ENCODE measurements at regions not wholly inside any gene's neighbourhood (a gene's known extent, or its start where the extent isn't known, plus 50 kb on each side); places are given as distances from the start of the nearest gene placed in this dataset.

GRCh38 chr6:15952231-15953151 lies 176.4 kb upstream of the MYLIP start (continued):
- TF ChIP-seq, protein P1, sequence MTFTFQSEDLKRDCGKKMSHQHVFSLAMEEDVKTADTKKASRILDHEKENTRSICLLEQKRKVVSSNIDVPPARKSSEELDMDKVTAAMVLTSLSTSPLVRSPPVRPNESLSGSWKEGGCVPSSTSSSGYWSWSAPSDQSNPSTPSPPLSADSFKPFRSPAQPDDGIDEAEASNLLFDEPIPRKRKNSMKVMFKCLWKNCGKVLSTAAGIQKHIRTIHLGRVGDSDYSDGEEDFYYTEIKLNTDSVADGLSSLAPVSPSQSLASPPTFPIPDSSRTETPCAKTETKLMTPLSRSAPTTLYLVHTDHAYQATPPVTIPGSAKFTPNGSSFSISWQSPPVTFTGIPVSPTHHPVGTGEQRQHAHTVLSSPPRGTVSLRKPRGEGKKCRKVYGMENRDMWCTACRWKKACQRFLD (tag by site-specific recombination; IDR thresholded peaks at IDR 0.05) = no peak
- TF ChIP-seq ZNF792 (tag by site-specific recombination; IDR thresholded peaks at IDR 0.05) (no peak), BCL11A (tag by site-specific recombination; IDR thresholded peaks at IDR 0.05; ENCODE audit: low read depth) (peak; percentile 71), SCRT1 (tag by site-specific recombination; IDR thresholded peaks at IDR 0.05; ENCODE audit: borderline replicate concordance) (no peak), ZNF239 (tag by site-specific recombination; IDR thresholded peaks at IDR 0.05) (0 out of 2 replicates have a peak, but pooled peaks have one; percentile 45), ZNF416 (tag by site-specific recombination; IDR thresholded peaks at IDR 0.05) (no peak), ZNF707 (tag by site-specific recombination; IDR thresholded peaks at IDR 0.05) (no peak), ZNF324 (tag by site-specific recombination; IDR thresholded peaks at IDR 0.05) (no peak), ZBTB17 (tag by site-specific recombination; IDR thresholded peaks at IDR 0.05) (no peak), ZNF654 (tag by site-specific recombination; IDR thresholded peaks at IDR 0.05; ENCODE audit: low read depth) (no peak), ZNF658 (tag by site-specific recombination; IDR thresholded peaks at IDR 0.05) (no peak), KLF16 (tag by site-specific recombination; IDR thresholded peaks at IDR 0.05) (no peak), SETDB1 (IDR thresholded peaks at IDR 0.05; ENCODE audit: insufficient read length, low read length) (no peak), ZIC2 (tag by site-specific recombination; IDR thresholded peaks at IDR 0.05) (no peak), ZNF660 (tag by site-specific recombination; IDR thresholded peaks at IDR 0.05) (no peak), ZNF837 (tag by site-specific recombination; IDR thresholded peaks at IDR 0.05) (no peak), ZNF266 (tag by site-specific recombination; IDR thresholded peaks at IDR 0.05; ENCODE audit: low read depth) (no peak), ZSCAN18 (tag by site-specific recombination; IDR thresholded peaks at IDR 0.05) (no peak), ZNF175 (tag by site-specific recombination; IDR thresholded peaks at IDR 0.05) (no peak), ZFP41 (tag by site-specific recombination; IDR thresholded peaks at IDR 0.05; ENCODE audit: borderline replicate concordance) (no peak), ZNF830 (tag by site-specific recombination; IDR thresholded peaks at IDR 0.05; ENCODE audit: low read depth) (no peak), KLF10 (tag by site-specific recombination; IDR thresholded peaks at IDR 0.05) (peak; percentile 50; the same call in 1 of the 2 replicates), ZNF184 (tag by site-specific recombination; IDR thresholded peaks at IDR 0.05) (no peak), ZNF394 (tag by site-specific recombination; IDR thresholded peaks at IDR 0.05; ENCODE audit: borderline replicate concordance) (no peak), ZNF433 (tag by site-specific recombination; IDR thresholded peaks at IDR 0.05; ENCODE audit: low read depth) (no peak), ZNF768 (tag by site-specific recombination; IDR thresholded peaks at IDR 0.05) (no peak), GLI4 (tag by site-specific recombination; IDR thresholded peaks at IDR 0.05) (no peak), ZNF843 (tag by site-specific recombination; IDR thresholded peaks at IDR 0.05) (peak; percentile 71; the same call in 1 of the 2 replicates), ZNF157 (tag by site-specific recombination; IDR thresholded peaks at IDR 0.05) (no peak), SP3 (tag by site-specific recombination; IDR thresholded peaks at IDR 0.05) (no peak), ZNF580 (tag by site-specific recombination; IDR thresholded peaks at IDR 0.05) (peak; percentile 55; the same call in 1 of the 2 replicates), ZNF785 (tag by site-specific recombination; IDR thresholded peaks at IDR 0.05) (no peak), ZNF529 (tag by site-specific recombination; IDR thresholded peaks at IDR 0.05; ENCODE audit: insufficient replicate concordance) (no peak), ZNF114 (tag by site-specific recombination; IDR thresholded peaks at IDR 0.05) (no peak)
- TF ChIP-seq, protein P2, sequence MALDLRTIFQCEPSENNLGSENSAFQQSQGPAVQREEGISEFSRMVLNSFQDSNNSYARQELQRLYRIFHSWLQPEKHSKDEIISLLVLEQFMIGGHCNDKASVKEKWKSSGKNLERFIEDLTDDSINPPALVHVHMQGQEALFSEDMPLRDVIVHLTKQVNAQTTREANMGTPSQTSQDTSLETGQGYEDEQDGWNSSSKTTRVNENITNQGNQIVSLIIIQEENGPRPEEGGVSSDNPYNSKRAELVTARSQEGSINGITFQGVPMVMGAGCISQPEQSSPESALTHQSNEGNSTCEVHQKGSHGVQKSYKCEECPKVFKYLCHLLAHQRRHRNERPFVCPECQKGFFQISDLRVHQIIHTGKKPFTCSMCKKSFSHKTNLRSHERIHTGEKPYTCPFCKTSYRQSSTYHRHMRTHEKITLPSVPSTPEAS (tag by site-specific recombination; IDR thresholded peaks at IDR 0.05) = no peak
- TF ChIP-seq, protein P3, sequence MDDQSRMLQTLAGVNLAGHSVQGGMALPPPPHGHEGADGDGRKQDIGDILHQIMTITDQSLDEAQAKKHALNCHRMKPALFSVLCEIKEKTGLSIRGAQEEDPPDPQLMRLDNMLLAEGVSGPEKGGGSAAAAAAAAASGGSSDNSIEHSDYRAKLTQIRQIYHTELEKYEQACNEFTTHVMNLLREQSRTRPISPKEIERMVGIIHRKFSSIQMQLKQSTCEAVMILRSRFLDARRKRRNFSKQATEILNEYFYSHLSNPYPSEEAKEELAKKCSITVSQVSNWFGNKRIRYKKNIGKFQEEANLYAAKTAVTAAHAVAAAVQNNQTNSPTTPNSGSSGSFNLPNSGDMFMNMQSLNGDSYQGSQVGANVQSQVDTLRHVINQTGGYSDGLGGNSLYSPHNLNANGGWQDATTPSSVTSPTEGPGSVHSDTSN (CRISPR knock-in tag; IDR thresholded peaks at IDR 0.05) = no peak
